ENCODE measurements at regions not wholly inside any gene's neighbourhood (a gene's known extent, or its start where the extent isn't known, plus 50 kb on each side); places are given as distances from the start of the nearest gene placed in this dataset.

GRCh38 chr4:141789716-141790115 is 153.3 kb downstream of the IL15 start:
- FAIRE-seq (no peak), ATAC-seq (no peak), DNase-seq (ENCODE audit: low spot score) (no peak)
- H3K4me3 ChIP-seq (replicated peaks in 1 of 3; ENCODE audit: insufficient read depth in 1 of 3, low read depth in 2 of 3, low read length in 3 of 3): no peak overlapping the region
- H3K36me3 ChIP-seq (replicated peaks in 1 of 2; ENCODE audit: control insufficient read depth in 1 of 2, insufficient read depth in 2 of 2, low read length in 2 of 2): no peaks in the 10 kb centered on the region
- intact Hi-C loops (cut with micrococcal nuclease; ENCODE audit: unreplicated experiment) (no loop called here), in situ Hi-C loops (cut with HindIII; ENCODE audit: extremely low pct_ligation_motif_present, low pct_unique_long_range_greater_than_20kb) (no loop called here)
- no peak overlapping the region for H2AFZ ChIP-seq (ENCODE audit: low read length)
- H4K20me1 ChIP-seq (ENCODE audit: insufficient read depth, low read length): no peaks in the 10 kb centered on the region
- BruUV-seq (replicated peaks): no TSS peak
- 4% methylated on average over 4 of the region's 4 CpGs for WGBS (ENCODE audit: low lambda C conversion rate)
- H3K9ac ChIP-seq (ENCODE audit: insufficient read depth, low read depth, low read length): no peak overlapping the region
- H3K79me2 ChIP-seq (ENCODE audit: insufficient read depth, low read length): no peaks in the 10 kb centered on the region
- no peaks in the 10 kb centered on the region for H3K27me3 ChIP-seq (ENCODE audit: control insufficient read depth in 1 of 2, insufficient read depth in 2 of 2, low read length in 2 of 2)
- TF ChIP-seq ZNF280D (CRISPR knock-in tag; IDR thresholded peaks at IDR 0.05): no peak
- no peak for TF ChIP-seq ZNF770 (CRISPR knock-in tag; IDR thresholded peaks at IDR 0.05)
- TF ChIP-seq ZNF766 (CRISPR knock-in tag; IDR thresholded peaks at IDR 0.05; ENCODE audit: borderline replicate concordance): no peak
- no peak for TF ChIP-seq MEF2D (CRISPR knock-in tag; IDR thresholded peaks at IDR 0.05)
- no peak for TF ChIP-seq ZFX (CRISPR knock-in tag; IDR thresholded peaks at IDR 0.05; ENCODE audit: low read depth)
- TF ChIP-seq ZNF781 (CRISPR knock-in tag; IDR thresholded peaks at IDR 0.05; ENCODE audit: borderline replicate concordance, not compliant biosample characterization): no peak
- TF ChIP-seq KDM3A (CRISPR knock-in tag; IDR thresholded peaks at IDR 0.05; ENCODE audit: low read depth): no peak
- no peak for TF ChIP-seq HOXA7 (CRISPR knock-in tag; IDR thresholded peaks at IDR 0.05)
- no peak for TF ChIP-seq CHD2 (IDR thresholded peaks at IDR 0.05; ENCODE audit: low read depth, low read length)
- no peak for TF ChIP-seq ZNF350 (CRISPR knock-in tag; IDR thresholded peaks at IDR 0.05; ENCODE audit: borderline replicate concordance, low read depth)
- no peak for TF ChIP-seq FOSL2 (CRISPR knock-in tag; IDR thresholded peaks at IDR 0.05)
- no peak for TF ChIP-seq HNRNPL (IDR thresholded peaks at IDR 0.05; ENCODE audit: low read depth, low read length)
- TF ChIP-seq ZNF713 (CRISPR knock-in tag; IDR thresholded peaks at IDR 0.05): no peak
- no peak for TF ChIP-seq ATF6 (CRISPR knock-in tag; conservative IDR thresholded peaks at IDR 0.05)
- no peak for TF ChIP-seq IKZF5 (CRISPR knock-in tag; IDR thresholded peaks at IDR 0.05)
- no peak for TF ChIP-seq ZBTB7A (CRISPR knock-in tag; IDR thresholded peaks at IDR 0.05)
- H3K27ac ChIP-seq (ENCODE audit: extremely low read length, insufficient read depth, low read length): no peak overlapping the region
- H3K9me3 ChIP-seq (ENCODE audit: low read length): no peaks in the 10 kb centered on the region
- ChIA-PET CTCF (ENCODE audit: low intra/inter-chr PET ratio, low total read pairs) (no interaction called here), POLR2A (no interaction called here)
- H3K4me1 ChIP-seq (ENCODE audit: insufficient read depth, low read length): no peaks in the 10 kb centered on the region
- no peak overlapping the region for H3K4me2 ChIP-seq (ENCODE audit: low read depth, low read length)
